Thyroid gland (tissue), 4 donors: ENCODE measurements at regions not wholly inside any gene's neighbourhood (a gene's known extent, or its start where the extent isn't known, plus 50 kb on each side); places are given as distances from the start of the nearest gene placed in this dataset.

ENCODE experiments used
- DNase-seq, 2 donors: peaks; one replicate each; pipeline ENCODE4 v3.0.0-alpha.2; 2019
- H3K27ac ChIP-seq, 3 donors: fragments of 200-600 bp; sonication (generic); 1 replicate in 2 of 3; 2 replicates in 1 of 3; pipeline ENCODE4 v1.5.1; 2016 to 2019; ENCODE audit warnings: mild to moderate bottlenecking in 1 of 3, moderate library complexity in 1 of 3
- H3K27me3 ChIP-seq: fragments of 200-600 bp; sonication (generic); one replicate; pipeline ENCODE4 v1.5.1; 2019
- H3K36me3 ChIP-seq, 2 donors: fragments of 200-600 bp; sonication (generic); one replicate each; pipeline ENCODE4 v1.5.1; 2016 to 2019
- H3K4me1 ChIP-seq, 2 donors: fragments of 200-600 bp; sonication (generic); one replicate each; pipeline ENCODE4 v1.5.1; 2017 to 2019
- H3K4me3 ChIP-seq, 3 donors: fragments of 200-600 bp; sonication (generic); replicated peaks in 1 of 3; 1 replicate in 2 of 3; 2 replicates in 1 of 3; pipeline ENCODE4 v1.5.1; 2016; ENCODE audit warnings: mild to moderate bottlenecking in 1 of 3
- H3K9me3 ChIP-seq: fragments of 200-600 bp; sonication (generic); one replicate; pipeline ENCODE4 v1.5.1; 2017
- CTCF ChIP-seq, 6 experiments: fragments of 200-600 bp in 3 of 6; fragments of 450-650 bp in 3 of 6; sonication (generic) in 3 of 6; IDR thresholded peaks; one replicate each; pipeline ENCODE4 v1.5.1; 2016 to 2019; ENCODE audit warnings: antibody characterized with exemption in 6 of 6, mild to moderate bottlenecking in 2 of 6, inconsistent platforms in 1 of 6, moderate library complexity in 1 of 6
- POLR2A ChIP-seq, 2 donors: fragments of 450-650 bp; IDR thresholded peaks; one replicate each; pipeline ENCODE4 v1.6.1; 2017; ENCODE audit warnings: antibody characterized with exemption in 2 of 2, mild to moderate bottlenecking in 2 of 2, moderate library complexity in 1 of 2
- WGBS, 2 donors: methylation state at CpG; one replicate each; pipeline ENCODE4 v1.1.5; 2017; 5-methylcytosine and 5-hydroxymethylcytosine counted together
- intact Hi-C: fragments of 100-400 bp; cut with DNase I; formaldehyde crosslinking; loops from one replicate; pipeline ENCODE4 v1.15.1; 2023

- Histone ChIP-seq H3K27me3 (no peaks in the 10 kb centered on the region), H3K4me3 (no peak overlapping the region), H3K4me1 (no peaks in the 10 kb centered on the region), H3K27ac (no peak overlapping the region), H3K36me3 (no peaks in the 10 kb centered on the region), H3K9me3 (no peaks in the 10 kb centered on the region)
- no peak for TF ChIP-seq CTCF (IDR thresholded peaks at IDR 0.05)
- TF ChIP-seq POLR2A (IDR thresholded peaks at IDR 0.05): no peak
- intact Hi-C loops: no loop called here
- DNase-seq: no peak
- WGBS, 2 donors: 78 to 89% methylated on average over 2 of the region's 2 CpGs
Measured at GRCh38 chr2:121918231-121918630, 162.8 kb downstream of the TSN start.

GRCh38 chr2:121919803-121920202, 164.4 kb downstream of the TSN start:
- WGBS, 2 donors: 93 to 94% methylated on average over 8 to 9 of the region's 9 CpGs
- H3K27ac ChIP-seq: no peak overlapping the region
- H3K4me3 ChIP-seq: no peak overlapping the region
- H3K4me1 ChIP-seq: no peaks in the 10 kb centered on the region
- H3K36me3 ChIP-seq: no peaks in the 10 kb centered on the region
- intact Hi-C loops: no loop called here
- H3K27me3 ChIP-seq: no peaks in the 10 kb centered on the region
- no peak for DNase-seq
- TF ChIP-seq POLR2A (IDR thresholded peaks at IDR 0.05) (no peak), CTCF (IDR thresholded peaks at IDR 0.05) (no peak)
- no peaks in the 10 kb centered on the region for H3K9me3 ChIP-seq

- no peak overlapping the region for H3K4me3 ChIP-seq
- H3K27me3 ChIP-seq: no peaks in the 10 kb centered on the region
- DNase-seq: no peak
- H3K9me3 ChIP-seq: no peaks in the 10 kb centered on the region
- H3K27ac ChIP-seq: no peak overlapping the region
- intact Hi-C loops: no loop called here
- 93 to 95% methylated on average over 4 of the region's 4 CpGs for WGBS, 2 donors
- H3K36me3 ChIP-seq: no peaks in the 10 kb centered on the region
- TF ChIP-seq POLR2A (IDR thresholded peaks at IDR 0.05) (no peak), CTCF (IDR thresholded peaks at IDR 0.05) (no peak)
- H3K4me1 ChIP-seq: no peaks in the 10 kb centered on the region
Measured at GRCh38 chr2:121925466-121925865, 170.0 kb downstream of the TSN start.

GRCh38 chr2:121943285-121943684, 187.8 kb downstream of the TSN start:
- H3K27me3 ChIP-seq: no peaks in the 10 kb centered on the region
- no peaks in the 10 kb centered on the region for H3K4me1 ChIP-seq
- H3K27ac ChIP-seq: no peak overlapping the region
- no peak for TF ChIP-seq CTCF (IDR thresholded peaks at IDR 0.05)
- no peak for TF ChIP-seq POLR2A (IDR thresholded peaks at IDR 0.05)
- H3K4me3 ChIP-seq: no peak overlapping the region
- no peaks in the 10 kb centered on the region for H3K36me3 ChIP-seq
- H3K9me3 ChIP-seq: no peaks in the 10 kb centered on the region
- DNase-seq: no peak
- intact Hi-C loops: no loop called here
- 83 to 88% methylated on average over 1 of the region's 1 CpG for whole genome bisulfite sequencing, 2 donors

GRCh38 chr2:121944072-121944831, 188.8 kb downstream of the TSN start:
- DNase-seq: no peak
- intact Hi-C loops: no loop called here
- WGBS, 2 donors: 63 to 65% methylated on average over 7 of the region's 7 CpGs

More at GRCh38 chr2:121944072-121944831, 188.8 kb downstream of the TSN start:
- no peaks in the 10 kb centered on the region for H3K4me1 ChIP-seq
- H3K9me3 ChIP-seq: no peaks in the 10 kb centered on the region
- no peak overlapping the region for H3K27ac ChIP-seq
- no peak overlapping the region for H3K4me3 ChIP-seq
- no peaks in the 10 kb centered on the region for H3K36me3 ChIP-seq
- H3K27me3 ChIP-seq: no peaks in the 10 kb centered on the region
- TF ChIP-seq POLR2A (IDR thresholded peaks at IDR 0.05): no peak
- no peak for TF ChIP-seq CTCF (IDR thresholded peaks at IDR 0.05)
